WTC11 (cell line): ENCODE measurements at regions not wholly inside any gene's neighbourhood (a gene's known extent, or its start where the extent isn't known, plus 50 kb on each side); places are given as distances from the start of the nearest gene placed in this dataset.

Experiments
- ATAC-seq: fragments of 200-7000 bp; cut with Tn5 transposase; 2 replicates; pipeline ENCODE4 v1.10.0; 2021; ENCODE audit warnings: mild to moderate bottlenecking, moderate library complexity
- CTCF ChIA-PET: fragments of 300-600 bp; sonication (Branson Sonifier 250); formaldehyde crosslinking; loops from one replicate; lab custom pipeline; 2021; ENCODE audit warnings: antibody characterized with exemption; lab: Charles Lee
- POLR2A ChIA-PET: fragments of 350-600 bp; sonication (Branson Sonifier 250); formaldehyde crosslinking; loops from one replicate; lab custom pipeline; 2021; ENCODE audit warnings: antibody characterized with exemption; lab: Charles Lee
- DNase-seq: peaks from one replicate; pipeline ENCODE4 v3.0.0; 2021; ENCODE audit warnings: low spot score
- H3K27ac Mint-ChIP-seq: 2 replicates; pipeline ENCODE4 v1.8.0; 2021; ENCODE audit warnings: mixed read lengths
- H3K27me3 Mint-ChIP-seq: 2 replicates; pipeline ENCODE4 v1.8.0; 2021; ENCODE audit warnings: low read depth, mild to moderate bottlenecking, moderate library complexity, mixed read lengths
- H3K36me3 Mint-ChIP-seq: 2 replicates; pipeline ENCODE4 v1.8.0; 2021; ENCODE audit warnings: mixed read lengths
- H3K4me1 Mint-ChIP-seq: 2 replicates; pipeline ENCODE4 v1.8.0; 2022; ENCODE audit warnings: mixed read lengths
- H3K4me3 Mint-ChIP-seq: 2 replicates; pipeline ENCODE4 v1.8.0; 2021; ENCODE audit warnings: mild to moderate bottlenecking, moderate library complexity, mixed read lengths
- H3K9me3 Mint-ChIP-seq: 2 replicates; pipeline ENCODE4 v1.8.0; 2021; ENCODE audit warnings: mixed read lengths
- CREB1 ChIP-seq: sonication (generic); formaldehyde crosslinking; IDR thresholded peaks from 2 replicates; pipeline ENCODE4 v1.8.0; 2023; ENCODE audit warnings: mild to moderate bottlenecking, missing genetic modification reagents
- ETV6 ChIP-seq: sonication (generic); formaldehyde crosslinking; IDR thresholded peaks from 2 replicates; pipeline ENCODE4 v1.8.1; 2022; ENCODE audit warnings: mild to moderate bottlenecking, missing genetic modification reagents
- FOXJ3 ChIP-seq: sonication (generic); formaldehyde crosslinking; IDR thresholded peaks from 2 replicates; pipeline ENCODE4 v1.9.0; 2021; ENCODE audit warnings: missing genetic modification reagents, mild to moderate bottlenecking, borderline replicate concordance
- JAZF1 ChIP-seq: fragments of 250-450 bp; sonication (Bioruptor Pico); IDR thresholded peaks from 2 replicates; pipeline ENCODE4 v1.9.0; 2021; ENCODE audit warnings: moderate library complexity, mild to moderate bottlenecking, inconsistent platforms
- MYBL2 ChIP-seq: sonication (generic); formaldehyde crosslinking; IDR thresholded peaks from 2 replicates; pipeline ENCODE4 v1.8.1; 2023; ENCODE audit warnings: mild to moderate bottlenecking, moderate library complexity, missing genetic modification reagents
- NFE2L1 ChIP-seq: sonication (generic); formaldehyde crosslinking; IDR thresholded peaks from 2 replicates; pipeline ENCODE4 v1.8.1; 2023; ENCODE audit warnings: missing genetic modification reagents
- NFYB ChIP-seq: sonication (generic); formaldehyde crosslinking; conservative IDR thresholded peaks from 2 replicates; pipeline ENCODE4 v1.8.0; 2022; ENCODE audit warnings: low read depth, missing genetic modification reagents
- PRRX2 ChIP-seq: fragments of 250-450 bp; sonication (Bioruptor Pico); IDR thresholded peaks from 2 replicates; pipeline ENCODE4 v1.8.0; 2021; ENCODE audit warnings: mild to moderate bottlenecking
- RELA ChIP-seq: sonication (generic); formaldehyde crosslinking; IDR thresholded peaks from 2 replicates; pipeline ENCODE4 v1.8.1; 2022; ENCODE audit warnings: missing genetic modification reagents, mild to moderate bottlenecking, borderline replicate concordance
- ZNF263 ChIP-seq: sonication (generic); formaldehyde crosslinking; IDR thresholded peaks from 2 replicates; pipeline ENCODE4 v1.8.1; 2022; ENCODE audit warnings: low read depth, mild to moderate bottlenecking, moderate library complexity, missing genetic modification reagents
- TF ChIP-seq, protein P1 (sequence below): sonication (generic); formaldehyde crosslinking; IDR thresholded peaks from 2 replicates; pipeline ENCODE4 v1.8.0; 2022; ENCODE audit warnings: mild to moderate bottlenecking, missing genetic modification reagents
- TF ChIP-seq, protein P2 (sequence below): sonication (generic); formaldehyde crosslinking; conservative IDR thresholded peaks from 2 replicates; pipeline ENCODE4 v1.8.1; 2023; ENCODE audit warnings: mild to moderate bottlenecking, low read depth, missing genetic modification reagents, moderate library complexity
- TF ChIP-seq, protein P3 (sequence below): fragments of 250-450 bp; sonication (Bioruptor Pico); IDR thresholded peaks from 2 replicates; pipeline ENCODE4 v1.9.0; 2021; ENCODE audit warnings: mild to moderate bottlenecking, borderline replicate concordance
- TF ChIP-seq, protein P4 (sequence below): sonication (generic); formaldehyde crosslinking; IDR thresholded peaks from 2 replicates; pipeline ENCODE4 v1.8.0; 2022; ENCODE audit warnings: mild to moderate bottlenecking, missing genetic modification reagents
- TF ChIP-seq, protein P5 (sequence below): fragments of 250-450 bp; sonication (Bioruptor Pico); IDR thresholded peaks from 2 replicates; pipeline ENCODE4 v1.9.0; 2021; ENCODE audit warnings: mild to moderate bottlenecking
- TF ChIP-seq, protein P6 (sequence below): fragments of 250-450 bp; sonication (Bioruptor Pico); IDR thresholded peaks from 2 replicates; pipeline ENCODE4 v1.9.0; 2021; ENCODE audit warnings: mild to moderate bottlenecking

DNA sequence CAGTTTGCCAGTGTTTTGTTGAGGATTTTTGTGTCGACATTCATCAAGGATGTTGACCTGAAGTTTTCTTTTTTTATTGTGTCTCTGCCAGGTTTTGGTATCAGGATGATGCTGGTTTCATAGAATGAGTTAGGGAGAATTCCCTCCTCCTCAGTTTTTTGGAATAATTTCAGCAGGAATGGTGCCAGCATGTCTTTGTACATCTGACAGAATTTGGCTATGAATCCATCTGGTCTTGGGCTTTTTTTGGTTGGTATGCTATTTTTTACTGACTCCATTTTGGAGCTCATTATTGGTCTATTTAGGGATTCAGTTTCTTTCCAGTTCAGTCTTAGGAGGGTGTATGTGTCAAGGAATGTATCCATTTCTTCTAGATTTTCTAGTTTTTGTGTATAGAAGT, 320.0 kb upstream of the PPP2R3A start:
- peaks cover 11% of the 10 kb centered on the region for H3K36me3 Mint-ChIP-seq
- TF ChIP-seq, protein P1, sequence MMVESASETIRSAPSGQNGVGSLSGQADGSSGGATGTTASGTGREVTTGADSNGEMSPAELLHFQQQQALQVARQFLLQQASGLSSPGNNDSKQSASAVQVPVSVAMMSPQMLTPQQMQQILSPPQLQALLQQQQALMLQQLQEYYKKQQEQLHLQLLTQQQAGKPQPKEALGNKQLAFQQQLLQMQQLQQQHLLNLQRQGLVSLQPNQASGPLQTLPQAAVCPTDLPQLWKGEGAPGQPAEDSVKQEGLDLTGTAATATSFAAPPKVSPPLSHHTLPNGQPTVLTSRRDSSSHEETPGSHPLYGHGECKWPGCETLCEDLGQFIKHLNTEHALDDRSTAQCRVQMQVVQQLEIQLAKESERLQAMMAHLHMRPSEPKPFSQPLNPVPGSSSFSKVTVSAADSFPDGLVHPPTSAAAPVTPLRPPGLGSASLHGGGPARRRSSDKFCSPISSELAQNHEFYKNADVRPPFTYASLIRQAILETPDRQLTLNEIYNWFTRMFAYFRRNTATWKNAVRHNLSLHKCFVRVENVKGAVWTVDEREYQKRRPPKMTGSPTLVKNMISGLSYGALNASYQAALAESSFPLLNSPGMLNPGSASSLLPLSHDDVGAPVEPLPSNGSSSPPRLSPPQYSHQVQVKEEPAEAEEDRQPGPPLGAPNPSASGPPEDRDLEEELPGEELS (CRISPR knock-in tag), result no peak
- TF ChIP-seq ETV6 (CRISPR knock-in tag), result no peak
- TF ChIP-seq NFE2L1 (CRISPR knock-in tag), result no peak
- no peak for TF ChIP-seq JAZF1 (CRISPR knock-in tag)
- TF ChIP-seq MYBL2 (CRISPR knock-in tag), result no peak
- TF ChIP-seq, protein P2, sequence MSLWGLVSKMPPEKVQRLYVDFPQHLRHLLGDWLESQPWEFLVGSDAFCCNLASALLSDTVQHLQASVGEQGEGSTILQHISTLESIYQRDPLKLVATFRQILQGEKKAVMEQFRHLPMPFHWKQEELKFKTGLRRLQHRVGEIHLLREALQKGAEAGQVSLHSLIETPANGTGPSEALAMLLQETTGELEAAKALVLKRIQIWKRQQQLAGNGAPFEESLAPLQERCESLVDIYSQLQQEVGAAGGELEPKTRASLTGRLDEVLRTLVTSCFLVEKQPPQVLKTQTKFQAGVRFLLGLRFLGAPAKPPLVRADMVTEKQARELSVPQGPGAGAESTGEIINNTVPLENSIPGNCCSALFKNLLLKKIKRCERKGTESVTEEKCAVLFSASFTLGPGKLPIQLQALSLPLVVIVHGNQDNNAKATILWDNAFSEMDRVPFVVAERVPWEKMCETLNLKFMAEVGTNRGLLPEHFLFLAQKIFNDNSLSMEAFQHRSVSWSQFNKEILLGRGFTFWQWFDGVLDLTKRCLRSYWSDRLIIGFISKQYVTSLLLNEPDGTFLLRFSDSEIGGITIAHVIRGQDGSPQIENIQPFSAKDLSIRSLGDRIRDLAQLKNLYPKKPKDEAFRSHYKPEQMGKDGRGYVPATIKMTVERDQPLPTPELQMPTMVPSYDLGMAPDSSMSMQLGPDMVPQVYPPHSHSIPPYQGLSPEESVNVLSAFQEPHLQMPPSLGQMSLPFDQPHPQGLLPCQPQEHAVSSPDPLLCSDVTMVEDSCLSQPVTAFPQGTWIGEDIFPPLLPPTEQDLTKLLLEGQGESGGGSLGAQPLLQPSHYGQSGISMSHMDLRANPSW, result no peak
- TF ChIP-seq NFYB (CRISPR knock-in tag), result no peak
- TF ChIP-seq, protein P3, sequence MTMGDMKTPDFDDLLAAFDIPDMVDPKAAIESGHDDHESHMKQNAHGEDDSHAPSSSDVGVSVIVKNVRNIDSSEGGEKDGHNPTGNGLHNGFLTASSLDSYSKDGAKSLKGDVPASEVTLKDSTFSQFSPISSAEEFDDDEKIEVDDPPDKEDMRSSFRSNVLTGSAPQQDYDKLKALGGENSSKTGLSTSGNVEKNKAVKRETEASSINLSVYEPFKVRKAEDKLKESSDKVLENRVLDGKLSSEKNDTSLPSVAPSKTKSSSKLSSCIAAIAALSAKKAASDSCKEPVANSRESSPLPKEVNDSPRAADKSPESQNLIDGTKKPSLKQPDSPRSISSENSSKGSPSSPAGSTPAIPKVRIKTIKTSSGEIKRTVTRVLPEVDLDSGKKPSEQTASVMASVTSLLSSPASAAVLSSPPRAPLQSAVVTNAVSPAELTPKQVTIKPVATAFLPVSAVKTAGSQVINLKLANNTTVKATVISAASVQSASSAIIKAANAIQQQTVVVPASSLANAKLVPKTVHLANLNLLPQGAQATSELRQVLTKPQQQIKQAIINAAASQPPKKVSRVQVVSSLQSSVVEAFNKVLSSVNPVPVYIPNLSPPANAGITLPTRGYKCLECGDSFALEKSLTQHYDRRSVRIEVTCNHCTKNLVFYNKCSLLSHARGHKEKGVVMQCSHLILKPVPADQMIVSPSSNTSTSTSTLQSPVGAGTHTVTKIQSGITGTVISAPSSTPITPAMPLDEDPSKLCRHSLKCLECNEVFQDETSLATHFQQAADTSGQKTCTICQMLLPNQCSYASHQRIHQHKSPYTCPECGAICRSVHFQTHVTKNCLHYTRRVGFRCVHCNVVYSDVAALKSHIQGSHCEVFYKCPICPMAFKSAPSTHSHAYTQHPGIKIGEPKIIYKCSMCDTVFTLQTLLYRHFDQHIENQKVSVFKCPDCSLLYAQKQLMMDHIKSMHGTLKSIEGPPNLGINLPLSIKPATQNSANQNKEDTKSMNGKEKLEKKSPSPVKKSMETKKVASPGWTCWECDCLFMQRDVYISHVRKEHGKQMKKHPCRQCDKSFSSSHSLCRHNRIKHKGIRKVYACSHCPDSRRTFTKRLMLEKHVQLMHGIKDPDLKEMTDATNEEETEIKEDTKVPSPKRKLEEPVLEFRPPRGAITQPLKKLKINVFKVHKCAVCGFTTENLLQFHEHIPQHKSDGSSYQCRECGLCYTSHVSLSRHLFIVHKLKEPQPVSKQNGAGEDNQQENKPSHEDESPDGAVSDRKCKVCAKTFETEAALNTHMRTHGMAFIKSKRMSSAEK (CRISPR knock-in tag), result no peak
- TF ChIP-seq, protein P4, sequence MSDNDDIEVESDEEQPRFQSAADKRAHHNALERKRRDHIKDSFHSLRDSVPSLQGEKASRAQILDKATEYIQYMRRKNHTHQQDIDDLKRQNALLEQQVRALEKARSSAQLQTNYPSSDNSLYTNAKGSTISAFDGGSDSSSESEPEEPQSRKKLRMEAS, result no peak
- TF ChIP-seq PRRX2, result no peak
- TF ChIP-seq, protein P5, sequence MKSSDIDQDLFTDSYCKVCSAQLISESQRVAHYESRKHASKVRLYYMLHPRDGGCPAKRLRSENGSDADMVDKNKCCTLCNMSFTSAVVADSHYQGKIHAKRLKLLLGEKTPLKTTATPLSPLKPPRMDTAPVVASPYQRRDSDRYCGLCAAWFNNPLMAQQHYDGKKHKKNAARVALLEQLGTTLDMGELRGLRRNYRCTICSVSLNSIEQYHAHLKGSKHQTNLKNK (CRISPR knock-in tag), result no peak
- peaks cover 29% of the 10 kb centered on the region for H3K9me3 Mint-ChIP-seq
- ATAC-seq (no peak), DNase-seq (no peak)
- H3K27me3 Mint-ChIP-seq, result peaks cover 12% of the 10 kb centered on the region
- no peak overlapping the region for H3K4me3 Mint-ChIP-seq
- no peak overlapping the region for H3K27ac Mint-ChIP-seq
- no peaks in the 10 kb centered on the region for H3K4me1 Mint-ChIP-seq
- ChIA-PET POLR2A (no interaction called here), CTCF (no interaction called here)

DNA sequence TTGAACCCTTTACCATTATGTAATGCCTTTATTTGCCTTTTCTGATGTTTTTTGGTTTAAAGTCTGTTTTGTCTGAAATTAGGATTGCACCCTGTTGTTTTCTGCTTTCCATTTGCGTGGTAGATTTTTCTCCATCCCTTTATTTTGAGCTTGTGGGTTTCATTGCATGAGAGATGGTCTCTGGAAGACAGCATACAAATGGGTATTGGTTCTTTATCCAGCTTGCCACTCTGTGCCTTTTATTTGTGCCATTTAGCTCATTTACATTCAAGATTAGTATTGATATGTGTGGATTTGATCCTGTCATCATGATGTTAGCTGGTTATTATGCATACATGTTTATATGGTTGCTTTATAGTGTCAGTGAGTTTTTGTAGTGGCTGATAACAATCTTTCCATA, 318.7 kb upstream of the PPP2R3A start:
- H3K4me3 Mint-ChIP-seq, result no peak overlapping the region
- H3K36me3 Mint-ChIP-seq, result peaks cover 11% of the 10 kb centered on the region
- peaks cover 29% of the 10 kb centered on the region for H3K9me3 Mint-ChIP-seq
- DNase-seq (no peak), ATAC-seq (no peak)
- no peaks in the 10 kb centered on the region for H3K4me1 Mint-ChIP-seq
- H3K27me3 Mint-ChIP-seq, result peaks cover 12% of the 10 kb centered on the region
- TF ChIP-seq NFE2L1 (CRISPR knock-in tag) (no peak), ZNF263 (CRISPR knock-in tag) (no peak), FOXJ3 (CRISPR knock-in tag) (no peak), CREB1 (no peak), RELA (CRISPR knock-in tag) (no peak)
- TF ChIP-seq, protein P6, sequence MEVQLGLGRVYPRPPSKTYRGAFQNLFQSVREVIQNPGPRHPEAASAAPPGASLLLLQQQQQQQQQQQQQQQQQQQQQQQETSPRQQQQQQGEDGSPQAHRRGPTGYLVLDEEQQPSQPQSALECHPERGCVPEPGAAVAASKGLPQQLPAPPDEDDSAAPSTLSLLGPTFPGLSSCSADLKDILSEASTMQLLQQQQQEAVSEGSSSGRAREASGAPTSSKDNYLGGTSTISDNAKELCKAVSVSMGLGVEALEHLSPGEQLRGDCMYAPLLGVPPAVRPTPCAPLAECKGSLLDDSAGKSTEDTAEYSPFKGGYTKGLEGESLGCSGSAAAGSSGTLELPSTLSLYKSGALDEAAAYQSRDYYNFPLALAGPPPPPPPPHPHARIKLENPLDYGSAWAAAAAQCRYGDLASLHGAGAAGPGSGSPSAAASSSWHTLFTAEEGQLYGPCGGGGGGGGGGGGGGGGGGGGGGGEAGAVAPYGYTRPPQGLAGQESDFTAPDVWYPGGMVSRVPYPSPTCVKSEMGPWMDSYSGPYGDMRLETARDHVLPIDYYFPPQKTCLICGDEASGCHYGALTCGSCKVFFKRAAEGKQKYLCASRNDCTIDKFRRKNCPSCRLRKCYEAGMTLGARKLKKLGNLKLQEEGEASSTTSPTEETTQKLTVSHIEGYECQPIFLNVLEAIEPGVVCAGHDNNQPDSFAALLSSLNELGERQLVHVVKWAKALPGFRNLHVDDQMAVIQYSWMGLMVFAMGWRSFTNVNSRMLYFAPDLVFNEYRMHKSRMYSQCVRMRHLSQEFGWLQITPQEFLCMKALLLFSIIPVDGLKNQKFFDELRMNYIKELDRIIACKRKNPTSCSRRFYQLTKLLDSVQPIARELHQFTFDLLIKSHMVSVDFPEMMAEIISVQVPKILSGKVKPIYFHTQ (CRISPR knock-in tag), result no peak
- TF ChIP-seq, protein P3 (CRISPR knock-in tag), result no peak
- ChIA-PET POLR2A (no interaction called here), CTCF (no interaction called here)
- H3K27ac Mint-ChIP-seq, result no peak overlapping the region
